Fibroblast of villous mesenchyme (primary cell): ENCODE measurements at regions not wholly inside any gene's neighbourhood (a gene's known extent, or its start where the extent isn't known, plus 50 kb on each side); places are given as distances from the start of the nearest gene placed in this dataset.
A peak's percentile ranks its signal among the peaks of the same experiment; 100 is the strongest.

Experiments
- DNase-seq: peaks from one replicate; pipeline ENCODE4 v3.0.0-alpha.2; 2010; ENCODE audit warnings: low read depth
- H3K4me3 ChIP-seq: 2 replicates; pipeline ENCODE4 v1.5.1; 2011; ENCODE audit warnings: low read depth, mild to moderate bottlenecking, low read length
- TF ChIP-seq, protein P1 (sequence below): IDR thresholded peaks from 2 replicates; pipeline ENCODE4 v1.5.1; 2012; ENCODE audit warnings: low read depth, mild to moderate bottlenecking, low read length; ENCODE audit not compliant: insufficient read depth

DNA sequence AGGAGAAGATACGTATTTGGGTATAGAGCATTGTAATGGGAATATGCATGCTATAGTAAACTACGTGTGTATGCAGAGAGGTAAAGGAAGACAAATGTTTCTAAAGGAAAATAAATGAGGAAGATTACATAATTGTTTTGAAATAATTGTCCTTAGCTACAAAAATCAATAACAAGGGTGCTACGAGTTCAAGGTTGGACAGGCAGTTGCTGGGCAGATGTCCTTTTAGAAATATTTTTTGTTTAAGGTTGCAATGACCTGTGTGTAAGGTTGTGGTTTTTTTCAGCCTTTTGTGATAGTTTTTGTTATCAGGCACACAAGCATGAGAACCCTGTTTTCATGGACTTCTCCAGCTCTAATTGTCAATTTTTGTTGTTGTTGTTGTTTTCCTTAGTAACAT, 1304.1 kb upstream of the CHAC2 start:
- DNase-seq, result no peak
- no peak overlapping the region for H3K4me3 ChIP-seq
- TF ChIP-seq, protein P1, sequence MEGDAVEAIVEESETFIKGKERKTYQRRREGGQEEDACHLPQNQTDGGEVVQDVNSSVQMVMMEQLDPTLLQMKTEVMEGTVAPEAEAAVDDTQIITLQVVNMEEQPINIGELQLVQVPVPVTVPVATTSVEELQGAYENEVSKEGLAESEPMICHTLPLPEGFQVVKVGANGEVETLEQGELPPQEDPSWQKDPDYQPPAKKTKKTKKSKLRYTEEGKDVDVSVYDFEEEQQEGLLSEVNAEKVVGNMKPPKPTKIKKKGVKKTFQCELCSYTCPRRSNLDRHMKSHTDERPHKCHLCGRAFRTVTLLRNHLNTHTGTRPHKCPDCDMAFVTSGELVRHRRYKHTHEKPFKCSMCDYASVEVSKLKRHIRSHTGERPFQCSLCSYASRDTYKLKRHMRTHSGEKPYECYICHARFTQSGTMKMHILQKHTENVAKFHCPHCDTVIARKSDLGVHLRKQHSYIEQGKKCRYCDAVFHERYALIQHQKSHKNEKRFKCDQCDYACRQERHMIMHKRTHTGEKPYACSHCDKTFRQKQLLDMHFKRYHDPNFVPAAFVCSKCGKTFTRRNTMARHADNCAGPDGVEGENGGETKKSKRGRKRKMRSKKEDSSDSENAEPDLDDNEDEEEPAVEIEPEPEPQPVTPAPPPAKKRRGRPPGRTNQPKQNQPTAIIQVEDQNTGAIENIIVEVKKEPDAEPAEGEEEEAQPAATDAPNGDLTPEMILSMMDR, result no peak

DNA sequence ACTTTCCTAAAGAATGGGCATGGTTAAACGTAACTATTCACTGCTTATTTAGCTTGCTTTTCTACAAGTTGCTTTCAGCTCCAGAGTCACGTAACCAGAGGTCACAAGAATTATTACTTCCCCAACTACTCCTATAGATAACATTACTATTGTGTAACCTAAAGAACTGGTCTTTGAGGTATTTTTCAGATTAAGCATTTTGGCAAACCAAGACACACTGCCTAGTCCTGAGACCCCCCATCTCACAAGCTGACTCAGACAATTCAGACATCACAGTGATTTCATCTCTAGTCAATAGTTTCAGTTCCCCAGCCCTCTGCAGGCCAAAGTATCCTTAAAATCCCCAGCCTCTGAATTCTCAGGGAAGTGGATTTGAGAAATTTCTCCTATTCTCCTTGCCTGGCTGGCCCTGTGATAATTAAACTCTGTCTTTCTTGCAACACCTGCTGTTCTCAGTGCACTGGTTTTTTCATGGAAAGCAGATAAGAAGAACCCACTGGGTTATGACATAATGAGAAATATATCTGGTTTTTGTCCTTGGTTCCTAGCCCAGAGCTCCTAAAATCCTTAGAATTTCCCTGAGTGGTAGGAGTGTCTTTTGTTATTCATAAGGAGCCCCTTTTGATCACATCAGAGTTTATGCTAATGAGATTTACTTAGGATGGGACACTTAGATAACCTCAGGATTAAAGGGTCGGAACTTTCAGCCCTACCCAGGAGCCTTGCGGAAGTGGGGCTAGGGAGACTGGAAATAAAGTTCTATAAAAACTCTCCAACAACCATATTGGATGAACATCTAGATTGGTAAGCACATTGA, 1310.8 kb upstream of the CHAC2 start:
- TF ChIP-seq, protein P1, result no peak
- no peak for DNase-seq
- no peak overlapping the region for H3K4me3 ChIP-seq

GRCh38 chr2:52454962-52455361, 1312.6 kb upstream of the CHAC2 start:
- TF ChIP-seq, protein P1, result no peak
- DNase-seq, result no peak
- no peak overlapping the region for H3K4me3 ChIP-seq

- DNase-seq, result no peak
- H3K4me3 ChIP-seq, result no peak overlapping the region
- TF ChIP-seq, protein P1, result no peak
Observed at GRCh38 chr2:52452201-52452600, 1315.4 kb upstream of the CHAC2 start.

GRCh38 chr2:52445686-52446085, 1321.9 kb upstream of the CHAC2 start:
- TF ChIP-seq, protein P1, result no peak
- H3K4me3 ChIP-seq, result no peak overlapping the region
- DNase-seq, result no peak

- H3K4me3 ChIP-seq, result no peak overlapping the region
- TF ChIP-seq, protein P1, result no peak
- DNase-seq, result no peak
Observed at GRCh38 chr2:52431352-52431760, 1336.2 kb upstream of the CHAC2 start.

- TF ChIP-seq, protein P1, result no peak
- peak; percentile 8 for DNase-seq
- H3K4me3 ChIP-seq, result no peak overlapping the region
Observed at GRCh38 chr2:52429740-52430139, 1337.9 kb upstream of the CHAC2 start.
